ENCODE measurements at regions not wholly inside any gene's neighbourhood (a gene's known extent, or its start where the extent isn't known, plus 50 kb on each side); places are given as distances from the start of the nearest gene placed in this dataset.
"Not testable (repeated sequence)": the region's sequence is repeated elsewhere in the genome, so short reads cannot be mapped to it uniquely, and the experiment has no call there.

DNA sequence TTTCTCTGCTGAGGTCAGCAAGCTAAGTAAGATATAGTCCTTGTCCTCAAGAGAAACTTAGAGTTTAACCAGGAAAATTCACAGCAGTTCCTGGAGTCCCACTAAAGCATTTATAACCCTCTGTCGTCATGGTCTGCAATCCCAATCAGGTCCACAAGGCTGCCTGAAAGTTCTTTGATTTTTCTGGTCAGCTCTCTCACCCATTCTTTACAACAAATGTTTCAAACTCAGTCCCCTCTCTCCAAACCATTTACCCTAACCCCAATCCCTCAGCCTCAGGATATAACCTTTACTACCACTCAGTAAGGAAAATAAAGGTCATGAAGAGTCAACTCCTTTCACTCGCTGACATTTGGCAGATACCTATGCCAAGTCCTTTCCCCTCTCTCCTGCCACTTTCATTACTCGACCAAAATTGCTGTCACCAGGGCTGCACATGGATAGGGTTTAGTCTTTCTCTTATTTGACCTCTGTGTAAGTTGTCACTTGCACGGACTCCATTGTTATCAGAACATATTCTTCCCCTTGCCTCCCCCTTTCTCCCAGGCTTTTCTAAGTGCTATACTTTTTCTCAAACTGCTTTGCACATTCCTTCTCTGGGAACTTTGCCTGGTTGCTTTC is 936.6 kb downstream of the NR2F1-AS1 start:
- Histone ChIP-seq H3K4me1 (ENCODE audit: insufficient read depth, low read length) (peaks cover 15% of the 10 kb centered on the region), H3K36me3 (ENCODE audit: insufficient read depth, low read length) (no peaks in the 10 kb centered on the region), H3K4me3 (ENCODE audit: low read length) (no peak overlapping the region), H3K27me3 (ENCODE audit: insufficient read depth, low read length) (no peaks in the 10 kb centered on the region), H3K27ac (ENCODE audit: low read depth, low read length) (no peak overlapping the region), H3K9ac (ENCODE audit: low read depth, low read length) (no peak overlapping the region), H3K9me3 (ENCODE audit: insufficient read depth, low read depth, low read length) (no peaks in the 10 kb centered on the region)
- 77% methylated on average over 4 of the region's 4 CpGs for WGBS

GRCh38 chr5:92641031-92641962 is 939.7 kb downstream of the NR2F1-AS1 start:
- Histone ChIP-seq H3K27ac (ENCODE audit: low read depth, low read length) (no peak overlapping the region), H3K27me3 (ENCODE audit: insufficient read depth, low read length) (no peaks in the 10 kb centered on the region), H3K4me3 (ENCODE audit: low read length) (no peak overlapping the region), H3K4me1 (ENCODE audit: insufficient read depth, low read length) (peaks cover 28% of the 10 kb centered on the region), H3K9ac (ENCODE audit: low read depth, low read length) (no peak overlapping the region; the same call in 1 of the 2 replicates), H3K36me3 (ENCODE audit: insufficient read depth, low read length) (no peaks in the 10 kb centered on the region), H3K9me3 (ENCODE audit: insufficient read depth, low read depth, low read length) (no peaks in the 10 kb centered on the region)
- 65% methylated on average over 10 of the region's 10 CpGs for WGBS

DNA sequence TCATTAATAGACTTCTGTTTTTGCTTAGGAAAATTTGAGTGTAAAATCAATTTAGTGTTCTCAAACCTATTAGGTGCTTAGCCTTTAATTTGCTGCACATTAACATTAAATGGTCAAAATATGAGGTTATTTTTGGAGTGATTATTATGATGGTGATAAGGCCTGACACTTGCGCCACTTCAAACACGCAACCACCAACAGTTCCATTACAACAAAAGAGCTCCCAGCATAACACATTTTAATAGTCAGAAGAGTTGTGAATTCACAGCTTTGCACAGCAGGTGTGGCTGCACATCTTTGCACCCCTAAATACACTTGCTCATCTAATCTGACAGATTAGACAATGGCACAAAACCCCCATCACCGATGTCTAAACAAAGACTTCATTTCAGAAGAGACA is 940.7 kb downstream of the NR2F1-AS1 start:
- Histone ChIP-seq H3K27ac (ENCODE audit: low read depth, low read length) (no peak overlapping the region), H3K4me3 (ENCODE audit: low read length) (no peak overlapping the region), H3K36me3 (ENCODE audit: insufficient read depth, low read length) (no peaks in the 10 kb centered on the region), H3K27me3 (ENCODE audit: insufficient read depth, low read length) (no peaks in the 10 kb centered on the region), H3K4me1 (ENCODE audit: insufficient read depth, low read length) (peaks cover 33% of the 10 kb centered on the region), H3K9ac (ENCODE audit: low read depth, low read length) (no peak overlapping the region), H3K9me3 (ENCODE audit: insufficient read depth, low read depth, low read length) (no peaks in the 10 kb centered on the region)
- 89% methylated on average over 3 of the region's 3 CpGs for WGBS

DNA sequence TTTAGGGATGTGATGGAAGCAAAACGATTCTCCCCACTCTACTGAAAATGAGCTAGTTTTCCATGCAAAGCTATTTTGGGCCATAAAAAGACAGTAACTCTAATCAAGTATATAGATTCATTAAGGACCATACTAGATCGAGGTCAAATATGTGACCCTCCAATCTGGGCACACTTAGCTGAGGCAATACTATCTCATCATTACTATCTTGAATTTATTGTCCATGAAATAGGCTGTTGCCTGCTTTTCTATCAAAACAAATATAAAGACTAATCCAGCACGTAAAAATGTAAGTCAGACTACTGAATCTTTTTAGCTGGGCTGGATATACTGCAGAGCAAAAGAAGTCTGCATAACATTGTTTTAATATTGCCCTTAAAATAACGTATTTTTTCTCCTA is 943.1 kb downstream of the NR2F1-AS1 start:
- no peaks in the 10 kb centered on the region for H3K27me3 ChIP-seq (ENCODE audit: insufficient read depth, low read length)
- 82% methylated on average over 4 of the region's 4 CpGs for WGBS

DNA sequence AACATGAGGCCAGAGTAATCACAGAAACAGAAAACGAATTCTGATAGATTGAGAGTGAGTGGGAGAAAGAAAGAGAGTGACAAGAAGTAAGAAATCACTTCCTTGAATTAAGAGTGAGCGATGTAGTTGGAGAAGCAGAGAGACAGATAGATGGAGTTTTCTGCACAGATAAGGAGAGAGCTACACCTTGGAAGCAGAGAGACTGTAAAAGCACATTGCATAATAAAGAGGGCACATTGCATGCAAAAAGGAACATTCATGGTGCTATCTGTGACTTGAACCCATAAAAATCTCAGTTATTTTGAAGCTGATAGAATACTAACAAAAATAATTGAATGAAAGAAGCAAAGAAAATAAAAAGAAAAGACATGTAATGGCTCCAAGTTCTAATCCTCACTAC is 943.8 kb downstream of the NR2F1-AS1 start:
- Histone ChIP-seq H3K9me3 (ENCODE audit: insufficient read depth, low read depth, low read length) (no peaks in the 10 kb centered on the region), H3K27me3 (ENCODE audit: insufficient read depth, low read length) (no peaks in the 10 kb centered on the region), H3K27ac (ENCODE audit: low read depth, low read length) (no peak overlapping the region), H3K4me3 (ENCODE audit: low read length) (no peak overlapping the region), H3K4me1 (ENCODE audit: insufficient read depth, low read length) (peaks cover 32% of the 10 kb centered on the region), H3K9ac (ENCODE audit: low read depth, low read length) (no peak overlapping the region), H3K36me3 (ENCODE audit: insufficient read depth, low read length) (no peaks in the 10 kb centered on the region)
- 54% methylated on average over 2 of the region's 2 CpGs for WGBS

More for the DNA sequence above, 943.1 kb downstream of the NR2F1-AS1 start:
- Histone ChIP-seq H3K27ac (ENCODE audit: low read depth, low read length) (no peak overlapping the region), H3K9ac (ENCODE audit: low read depth, low read length) (no peak overlapping the region), H3K9me3 (ENCODE audit: insufficient read depth, low read depth, low read length) (no peaks in the 10 kb centered on the region), H3K4me1 (ENCODE audit: insufficient read depth, low read length) (peaks cover 33% of the 10 kb centered on the region), H3K36me3 (ENCODE audit: insufficient read depth, low read length) (no peaks in the 10 kb centered on the region), H3K4me3 (ENCODE audit: low read length) (no peak overlapping the region)

DNA sequence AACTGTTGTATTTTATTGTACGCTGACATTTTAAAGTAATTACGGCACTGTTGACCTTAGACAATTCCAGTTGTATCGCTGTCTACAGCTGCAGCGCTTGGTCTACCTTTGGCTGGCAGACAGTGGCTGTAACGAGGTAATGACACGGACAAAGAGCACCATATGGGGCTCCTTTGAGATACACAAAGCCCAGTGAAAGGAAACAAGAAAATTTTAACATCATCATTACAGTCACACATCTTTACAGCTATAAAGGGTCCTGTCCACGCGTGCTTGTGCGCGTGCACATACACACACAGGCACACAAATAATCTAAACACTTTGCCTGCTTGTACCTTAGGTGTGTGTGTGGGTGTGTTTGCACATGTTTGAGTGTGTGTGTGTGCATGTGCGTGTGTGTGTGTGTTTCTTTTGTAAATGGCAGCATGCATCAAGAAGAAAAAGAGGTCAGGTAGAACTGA is 946.0 kb downstream of the NR2F1-AS1 start:
- WGBS: 96% methylated on average over 11 of the region's 11 CpGs
- H3K9me3 ChIP-seq (ENCODE audit: insufficient read depth, low read depth, low read length): no peaks in the 10 kb centered on the region

DNA sequence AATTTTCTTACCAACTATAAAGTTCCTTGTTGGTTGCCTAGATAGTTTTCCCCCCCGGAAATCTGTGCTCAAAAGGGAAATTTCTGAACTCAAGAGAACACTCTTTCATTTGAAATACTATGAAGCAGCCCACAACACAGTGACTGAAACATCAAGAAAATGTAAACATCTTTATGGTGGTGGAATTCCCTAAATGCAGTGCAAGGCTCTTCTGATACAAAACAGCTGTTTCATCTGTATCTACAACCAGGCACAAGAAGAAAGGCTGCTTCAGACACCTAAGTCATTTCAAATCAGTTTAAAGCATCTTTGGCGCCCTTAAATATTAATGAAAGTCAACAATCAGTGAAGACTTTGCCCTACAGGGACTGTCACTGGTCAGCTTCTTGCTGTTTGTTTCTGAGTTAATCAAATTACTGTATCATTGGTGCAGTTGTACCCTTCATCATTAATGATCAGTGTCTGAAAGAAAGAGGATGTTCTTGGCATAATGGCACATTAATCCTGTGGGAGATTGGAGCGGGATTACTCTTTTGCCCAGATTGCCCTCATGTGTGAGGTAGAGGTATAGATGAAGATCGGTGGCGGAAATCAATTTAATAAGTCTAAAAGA is 947.0 kb downstream of the NR2F1-AS1 start:
- H3K36me3 ChIP-seq (ENCODE audit: insufficient read depth, low read length): no peaks in the 10 kb centered on the region
- H3K4me3 ChIP-seq (ENCODE audit: low read length): no peak overlapping the region
- H3K4me1 ChIP-seq (ENCODE audit: insufficient read depth, low read length): peaks cover 18% of the 10 kb centered on the region
- no peaks in the 10 kb centered on the region for H3K9me3 ChIP-seq (ENCODE audit: insufficient read depth, low read depth, low read length)
- 92% methylated on average over 5 of the region's 5 CpGs for WGBS
- H3K9ac ChIP-seq (ENCODE audit: low read depth, low read length): no peak overlapping the region
- no peaks in the 10 kb centered on the region for H3K27me3 ChIP-seq (ENCODE audit: insufficient read depth, low read length)
- no peak overlapping the region for H3K27ac ChIP-seq (ENCODE audit: low read depth, low read length)

More for the DNA sequence above, 946.0 kb downstream of the NR2F1-AS1 start:
- H3K4me1 ChIP-seq (ENCODE audit: insufficient read depth, low read length): peaks cover 18% of the 10 kb centered on the region
- H3K27me3 ChIP-seq (ENCODE audit: insufficient read depth, low read length): no peaks in the 10 kb centered on the region
- H3K4me3 ChIP-seq (ENCODE audit: low read length): no peak overlapping the region
- no peaks in the 10 kb centered on the region for H3K36me3 ChIP-seq (ENCODE audit: insufficient read depth, low read length)
- no peak overlapping the region for H3K27ac ChIP-seq (ENCODE audit: low read depth, low read length)
- no peak overlapping the region for H3K9ac ChIP-seq (ENCODE audit: low read depth, low read length)

DNA sequence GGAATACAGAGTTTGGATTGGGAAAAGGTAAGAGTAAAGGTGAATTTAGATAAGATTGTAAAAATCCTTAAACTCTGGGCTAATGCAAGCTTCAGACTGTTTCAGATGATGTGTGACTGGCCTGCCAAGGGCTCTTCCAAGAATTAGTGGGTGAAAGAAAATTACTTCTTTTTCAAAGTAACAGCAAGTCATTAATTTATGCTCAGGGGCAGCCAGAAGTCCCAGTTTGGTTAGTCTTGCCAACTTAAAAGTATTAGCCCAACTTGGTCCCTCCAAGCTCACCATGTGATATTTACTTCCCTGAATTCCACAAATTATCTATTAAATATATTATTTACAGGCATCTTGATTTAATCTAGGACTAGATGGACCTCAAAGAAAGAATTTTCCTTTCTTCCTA is 947.8 kb downstream of the NR2F1-AS1 start:
- Histone ChIP-seq H3K36me3 (ENCODE audit: insufficient read depth, low read length) (no peaks in the 10 kb centered on the region), H3K27ac (ENCODE audit: low read depth, low read length) (no peak overlapping the region)

GRCh38 chr5:92631237-92631701 is 949.8 kb downstream of the NR2F1-AS1 start:
- WGBS: 97% methylated on average over 37 of the region's 37 CpGs
- not testable (repeated sequence) for H3K4me1 ChIP-seq (ENCODE audit: insufficient read depth, low read length); H3K9me3 ChIP-seq (ENCODE audit: insufficient read depth, low read depth, low read length); H3K27ac ChIP-seq (ENCODE audit: low read depth, low read length); H3K4me3 ChIP-seq (ENCODE audit: low read length); H3K36me3 ChIP-seq (ENCODE audit: insufficient read depth, low read length); H3K9ac ChIP-seq (ENCODE audit: low read depth, low read length); H3K27me3 ChIP-seq (ENCODE audit: insufficient read depth, low read length)

More for the DNA sequence above, 947.8 kb downstream of the NR2F1-AS1 start:
- no peaks in the 10 kb centered on the region for H3K27me3 ChIP-seq (ENCODE audit: insufficient read depth, low read length)
- no peak overlapping the region for H3K9ac ChIP-seq (ENCODE audit: low read depth, low read length)
- H3K9me3 ChIP-seq (ENCODE audit: insufficient read depth, low read depth, low read length): no peaks in the 10 kb centered on the region
- H3K4me1 ChIP-seq (ENCODE audit: insufficient read depth, low read length): peaks cover 18% of the 10 kb centered on the region
- no peak overlapping the region for H3K4me3 ChIP-seq (ENCODE audit: low read length)

GRCh38 chr5:92629574-92629973 is 951.4 kb downstream of the NR2F1-AS1 start:
- Histone ChIP-seq H3K27me3 (ENCODE audit: insufficient read depth, low read length) (no peaks in the 10 kb centered on the region), H3K4me1 (ENCODE audit: insufficient read depth, low read length) (no peaks in the 10 kb centered on the region), H3K9me3 (ENCODE audit: insufficient read depth, low read depth, low read length) (no peaks in the 10 kb centered on the region), H3K4me3 (ENCODE audit: low read length) (no peak overlapping the region), H3K9ac (ENCODE audit: low read depth, low read length) (no peak overlapping the region), H3K36me3 (ENCODE audit: insufficient read depth, low read length) (no peaks in the 10 kb centered on the region), H3K27ac (ENCODE audit: low read depth, low read length) (no peak overlapping the region)
- WGBS: 100% methylated on average over 1 of the region's 1 CpG

DNA sequence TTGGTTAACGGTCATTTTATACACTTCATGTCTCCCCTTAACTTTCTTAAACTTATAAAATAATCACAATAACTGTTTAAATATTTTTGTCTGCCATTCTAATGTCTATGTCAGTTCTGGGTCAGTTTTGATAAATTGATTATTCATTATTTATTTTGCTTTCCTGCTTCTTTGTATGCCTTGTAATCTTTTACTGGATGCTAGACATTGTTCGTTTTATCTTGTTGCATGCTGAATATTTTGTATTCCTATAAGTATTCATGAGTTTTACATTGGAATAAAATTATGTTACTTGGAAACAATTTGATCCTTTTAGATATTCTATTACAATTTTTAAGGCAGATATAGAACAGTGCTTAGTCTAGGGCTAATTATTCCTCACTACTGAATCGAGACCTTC is 952.0 kb downstream of the NR2F1-AS1 start:
- no peak overlapping the region for H3K9ac ChIP-seq (ENCODE audit: low read depth, low read length)
- H3K36me3 ChIP-seq (ENCODE audit: insufficient read depth, low read length): no peaks in the 10 kb centered on the region
- no peaks in the 10 kb centered on the region for H3K9me3 ChIP-seq (ENCODE audit: insufficient read depth, low read depth, low read length)
- H3K27me3 ChIP-seq (ENCODE audit: insufficient read depth, low read length): no peaks in the 10 kb centered on the region
- H3K4me1 ChIP-seq (ENCODE audit: insufficient read depth, low read length): no peaks in the 10 kb centered on the region
- 100% methylated on average over 1 of the region's 3 CpGs for WGBS
- H3K27ac ChIP-seq (ENCODE audit: low read depth, low read length): no peak overlapping the region
- no peak overlapping the region for H3K4me3 ChIP-seq (ENCODE audit: low read length)
